Osteoblast (primary cell): ENCODE measurements at regions not wholly inside any gene's neighbourhood (a gene's known extent, or its start where the extent isn't known, plus 50 kb on each side); places are given as distances from the start of the nearest gene placed in this dataset.

ENCODE experiments used
- DNase-seq: peaks from one replicate; pipeline ENCODE4 v3.0.0; 2011; ENCODE audit warnings: low spot score, mixed read lengths; ENCODE audit not compliant: insufficient read length; ENCODE audit errors: missing footprints
- H2AFZ ChIP-seq: 2 replicates; pipeline ENCODE4 v1.6.0; 2011; ENCODE audit warnings: mild to moderate bottlenecking, low read length
- H3K27ac ChIP-seq: 2 replicates; pipeline ENCODE4 v1.5.1; 2011; ENCODE audit warnings: mild to moderate bottlenecking, low read depth, low read length, moderate library complexity
- H3K27me3 ChIP-seq: 2 replicates; pipeline ENCODE4 v1.6.0; 2012; ENCODE audit warnings: mild to moderate bottlenecking, control low read depth, inconsistent platforms, low read length, moderate library complexity; ENCODE audit not compliant: insufficient read depth
- H3K36me3 ChIP-seq: 2 replicates; pipeline ENCODE4 v1.5.1; 2011; ENCODE audit warnings: mild to moderate bottlenecking, low read length, control low read depth, moderate library complexity; ENCODE audit not compliant: insufficient read depth
- H3K4me1 ChIP-seq: 2 replicates; pipeline ENCODE4 v1.5.1; 2011; ENCODE audit warnings: mild to moderate bottlenecking, low read length, control low read depth, moderate library complexity; ENCODE audit not compliant: insufficient read depth
- H3K4me2 ChIP-seq: 2 replicates; pipeline ENCODE4 v1.6.0; 2011; ENCODE audit warnings: mild to moderate bottlenecking, low read length; ENCODE audit not compliant: insufficient read depth
- H3K4me3 ChIP-seq: fragments of 200-600 bp; sonication (generic); 3 replicates; pipeline ENCODE4 v1.5.1; 2012; ENCODE audit warnings: mild to moderate bottlenecking, low read length, inconsistent platforms; ENCODE audit not compliant: insufficient read depth
- H3K79me2 ChIP-seq: 2 replicates; pipeline ENCODE4 v1.6.0; 2012; ENCODE audit warnings: mild to moderate bottlenecking, low read length, control low read depth, inconsistent platforms; ENCODE audit not compliant: insufficient read depth
- H3K9me3 ChIP-seq: 2 replicates; pipeline ENCODE4 v1.5.1; 2011; ENCODE audit warnings: low read depth, low read length, control low read depth
- H4K20me1 ChIP-seq: 2 replicates; pipeline ENCODE4 v1.6.0; 2012; ENCODE audit warnings: mild to moderate bottlenecking, low read length, control low read depth; ENCODE audit not compliant: insufficient read depth
- CTCF ChIP-seq: IDR thresholded peaks from 2 replicates; pipeline ENCODE4 v1.5.1; 2011; ENCODE audit warnings: mild to moderate bottlenecking, low read depth, low read length, moderate library complexity; ENCODE audit errors: extremely low read depth

GRCh38 chr13:47518530-47518929, 482.5 kb downstream of the SUCLA2 start:
- H3K4me3 ChIP-seq = no peak overlapping the region
- DNase-seq = no peak
- no peaks in the 10 kb centered on the region for H3K79me2 ChIP-seq
- H3K9me3 ChIP-seq = no peaks in the 10 kb centered on the region
- no peak overlapping the region for H3K4me2 ChIP-seq
- no peak overlapping the region for H3K27ac ChIP-seq
- no peaks in the 10 kb centered on the region for H3K27me3 ChIP-seq
- no peaks in the 10 kb centered on the region for H4K20me1 ChIP-seq
- H2AFZ ChIP-seq = no peak overlapping the region
- no peaks in the 10 kb centered on the region for H3K36me3 ChIP-seq
- TF ChIP-seq CTCF = no peak
- no peaks in the 10 kb centered on the region for H3K4me1 ChIP-seq

GRCh38 chr13:47511647-47512046, 489.4 kb downstream of the SUCLA2 start:
- H3K9me3 ChIP-seq = no peaks in the 10 kb centered on the region

GRCh38 chr13:47508527-47509228, 492.4 kb downstream of the SUCLA2 start:
- no peaks in the 10 kb centered on the region for H3K36me3 ChIP-seq

More at GRCh38 chr13:47511647-47512046, 489.4 kb downstream of the SUCLA2 start:
- H4K20me1 ChIP-seq = no peaks in the 10 kb centered on the region
- no peak overlapping the region for H3K27ac ChIP-seq
- no peak overlapping the region for H3K4me3 ChIP-seq
- DNase-seq = no peak
- H3K4me1 ChIP-seq = no peaks in the 10 kb centered on the region
- H3K79me2 ChIP-seq = no peaks in the 10 kb centered on the region
- H2AFZ ChIP-seq = no peak overlapping the region
- H3K27me3 ChIP-seq = no peaks in the 10 kb centered on the region
- TF ChIP-seq CTCF = no peak
- no peak overlapping the region for H3K4me2 ChIP-seq
- H3K36me3 ChIP-seq = no peaks in the 10 kb centered on the region

More at GRCh38 chr13:47508527-47509228, 492.4 kb downstream of the SUCLA2 start:
- Histone ChIP-seq H3K27me3 (no peaks in the 10 kb centered on the region), H2AFZ (no peak overlapping the region), H3K4me2 (no peak overlapping the region), H3K9me3 (no peaks in the 10 kb centered on the region), H3K4me3 (no peak overlapping the region), H3K4me1 (no peaks in the 10 kb centered on the region), H3K79me2 (no peaks in the 10 kb centered on the region), H4K20me1 (no peaks in the 10 kb centered on the region), H3K27ac (no peak overlapping the region)
- TF ChIP-seq CTCF = no peak
- no peak for DNase-seq
